Mammary epithelial cell (primary cell): ENCODE measurements at regions not wholly inside any gene's neighbourhood (a gene's known extent, or its start where the extent isn't known, plus 50 kb on each side); places are given as distances from the start of the nearest gene placed in this dataset.

ENCODE experiments used
- CTCF ChIP-seq, 2 donors: IDR thresholded peaks in 1 of 2; conservative IDR thresholded peaks in 1 of 2; 2 replicates each; pipeline ENCODE4 v1.5.1; 2011 to 2012; ENCODE audit warnings: inconsistent platforms in 2 of 2, low read length in 2 of 2, mild to moderate bottlenecking in 2 of 2, control low read depth in 1 of 2, low read depth in 1 of 2; ENCODE audit not compliant: insufficient read depth in 1 of 2; ENCODE audit errors: extremely low read depth in 1 of 2
- EZH2 ChIP-seq: IDR thresholded peaks from 2 replicates; pipeline ENCODE4 v1.6.1; 2012; ENCODE audit warnings: low read length, inconsistent platforms, borderline replicate concordance

- TF ChIP-seq CTCF (conservative IDR thresholded peaks at IDR 0.05 in 1 of 2, IDR thresholded peaks at IDR 0.05 in 1 of 2; ENCODE audit: extremely low read depth in 1 of 2, insufficient read depth in 1 of 2, low read depth in 1 of 2, low read length in 2 of 2), result no peak
- TF ChIP-seq EZH2, result no peak
Measured at GRCh38 chr3:193087336-193087735, 153.7 kb upstream of the PLAAT1 start.
